ENCODE measurements at regions not wholly inside any gene's neighbourhood (a gene's known extent, or its start where the extent isn't known, plus 50 kb on each side); places are given as distances from the start of the nearest gene placed in this dataset.

GRCh38 chr2:66036948-66037347, 398.0 kb upstream of the MEIS1 start:
- TF ChIP-seq, protein P1, sequence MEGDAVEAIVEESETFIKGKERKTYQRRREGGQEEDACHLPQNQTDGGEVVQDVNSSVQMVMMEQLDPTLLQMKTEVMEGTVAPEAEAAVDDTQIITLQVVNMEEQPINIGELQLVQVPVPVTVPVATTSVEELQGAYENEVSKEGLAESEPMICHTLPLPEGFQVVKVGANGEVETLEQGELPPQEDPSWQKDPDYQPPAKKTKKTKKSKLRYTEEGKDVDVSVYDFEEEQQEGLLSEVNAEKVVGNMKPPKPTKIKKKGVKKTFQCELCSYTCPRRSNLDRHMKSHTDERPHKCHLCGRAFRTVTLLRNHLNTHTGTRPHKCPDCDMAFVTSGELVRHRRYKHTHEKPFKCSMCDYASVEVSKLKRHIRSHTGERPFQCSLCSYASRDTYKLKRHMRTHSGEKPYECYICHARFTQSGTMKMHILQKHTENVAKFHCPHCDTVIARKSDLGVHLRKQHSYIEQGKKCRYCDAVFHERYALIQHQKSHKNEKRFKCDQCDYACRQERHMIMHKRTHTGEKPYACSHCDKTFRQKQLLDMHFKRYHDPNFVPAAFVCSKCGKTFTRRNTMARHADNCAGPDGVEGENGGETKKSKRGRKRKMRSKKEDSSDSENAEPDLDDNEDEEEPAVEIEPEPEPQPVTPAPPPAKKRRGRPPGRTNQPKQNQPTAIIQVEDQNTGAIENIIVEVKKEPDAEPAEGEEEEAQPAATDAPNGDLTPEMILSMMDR (IDR thresholded peaks at IDR 0.05; ENCODE audit: insufficient read depth, low read length), result no peak
- TF ChIP-seq, protein P2, sequence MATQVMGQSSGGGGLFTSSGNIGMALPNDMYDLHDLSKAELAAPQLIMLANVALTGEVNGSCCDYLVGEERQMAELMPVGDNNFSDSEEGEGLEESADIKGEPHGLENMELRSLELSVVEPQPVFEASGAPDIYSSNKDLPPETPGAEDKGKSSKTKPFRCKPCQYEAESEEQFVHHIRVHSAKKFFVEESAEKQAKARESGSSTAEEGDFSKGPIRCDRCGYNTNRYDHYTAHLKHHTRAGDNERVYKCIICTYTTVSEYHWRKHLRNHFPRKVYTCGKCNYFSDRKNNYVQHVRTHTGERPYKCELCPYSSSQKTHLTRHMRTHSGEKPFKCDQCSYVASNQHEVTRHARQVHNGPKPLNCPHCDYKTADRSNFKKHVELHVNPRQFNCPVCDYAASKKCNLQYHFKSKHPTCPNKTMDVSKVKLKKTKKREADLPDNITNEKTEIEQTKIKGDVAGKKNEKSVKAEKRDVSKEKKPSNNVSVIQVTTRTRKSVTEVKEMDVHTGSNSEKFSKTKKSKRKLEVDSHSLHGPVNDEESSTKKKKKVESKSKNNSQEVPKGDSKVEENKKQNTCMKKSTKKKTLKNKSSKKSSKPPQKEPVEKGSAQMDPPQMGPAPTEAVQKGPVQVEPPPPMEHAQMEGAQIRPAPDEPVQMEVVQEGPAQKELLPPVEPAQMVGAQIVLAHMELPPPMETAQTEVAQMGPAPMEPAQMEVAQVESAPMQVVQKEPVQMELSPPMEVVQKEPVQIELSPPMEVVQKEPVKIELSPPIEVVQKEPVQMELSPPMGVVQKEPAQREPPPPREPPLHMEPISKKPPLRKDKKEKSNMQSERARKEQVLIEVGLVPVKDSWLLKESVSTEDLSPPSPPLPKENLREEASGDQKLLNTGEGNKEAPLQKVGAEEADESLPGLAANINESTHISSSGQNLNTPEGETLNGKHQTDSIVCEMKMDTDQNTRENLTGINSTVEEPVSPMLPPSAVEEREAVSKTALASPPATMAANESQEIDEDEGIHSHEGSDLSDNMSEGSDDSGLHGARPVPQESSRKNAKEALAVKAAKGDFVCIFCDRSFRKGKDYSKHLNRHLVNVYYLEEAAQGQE (IDR thresholded peaks at IDR 0.05; ENCODE audit: insufficient replicate concordance, low read depth), result no peak
- TF ChIP-seq SPI1 (IDR thresholded peaks at IDR 0.05; ENCODE audit: borderline replicate concordance, low read depth), result no peak
- Histone ChIP-seq H3K27me3 (ENCODE audit: insufficient read depth, poor library complexity, severe bottlenecking) (no peaks in the 10 kb centered on the region), H3K4me3 (replicated peaks; ENCODE audit: insufficient read depth, low read length) (no peak overlapping the region), H3K27ac (replicated peaks) (no peak overlapping the region)
- no peak for DNase-seq (ENCODE audit: low read depth in 1 of 2, low spot score in 1 of 2)

- no peak for DNase-seq (ENCODE audit: low read depth in 1 of 2, low spot score in 1 of 2)
- Histone ChIP-seq H3K4me3 (replicated peaks; ENCODE audit: insufficient read depth, low read length) (no peak overlapping the region), H3K27me3 (ENCODE audit: insufficient read depth, poor library complexity, severe bottlenecking) (no peaks in the 10 kb centered on the region), H3K27ac (replicated peaks) (no peak overlapping the region)
- TF ChIP-seq GABPA (IDR thresholded peaks at IDR 0.05; ENCODE audit: low read depth), result no peak
- TF ChIP-seq, protein P1 (IDR thresholded peaks at IDR 0.05; ENCODE audit: insufficient read depth, low read length), result no peak
- TF ChIP-seq SPI1 (IDR thresholded peaks at IDR 0.05; ENCODE audit: borderline replicate concordance, low read depth), result no peak
- TF ChIP-seq POLR2AphosphoS5 (IDR thresholded peaks at IDR 0.05; ENCODE audit: low read depth), result no peak
- TF ChIP-seq, protein P2 (IDR thresholded peaks at IDR 0.05; ENCODE audit: insufficient replicate concordance, low read depth), result no peak
Observed at GRCh38 chr2:66034467-66034866, 400.5 kb upstream of the MEIS1 start.

- no peak for DNase-seq (ENCODE audit: low read depth in 1 of 2, low spot score in 1 of 2)
- Histone ChIP-seq H3K4me3 (replicated peaks; ENCODE audit: insufficient read depth, low read length) (no peak overlapping the region), H3K27me3 (ENCODE audit: insufficient read depth, poor library complexity, severe bottlenecking) (no peaks in the 10 kb centered on the region), H3K27ac (replicated peaks) (no peak overlapping the region)
- TF ChIP-seq SPI1 (IDR thresholded peaks at IDR 0.05; ENCODE audit: borderline replicate concordance, low read depth) (no peak), GABPA (IDR thresholded peaks at IDR 0.05; ENCODE audit: low read depth) (no peak), POLR2AphosphoS5 (IDR thresholded peaks at IDR 0.05; ENCODE audit: low read depth) (no peak)
- TF ChIP-seq, protein P1 (IDR thresholded peaks at IDR 0.05; ENCODE audit: insufficient read depth, low read length), result no peak
- TF ChIP-seq, protein P2 (IDR thresholded peaks at IDR 0.05; ENCODE audit: insufficient replicate concordance, low read depth), result no peak
Observed at GRCh38 chr2:66032226-66032775, 402.6 kb upstream of the MEIS1 start.

Data from HL-60 (cell line).